ENCODE measurements at regions not wholly inside any gene's neighbourhood (a gene's known extent, or its start where the extent isn't known, plus 50 kb on each side); places are given as distances from the start of the nearest gene placed in this dataset.

DNA sequence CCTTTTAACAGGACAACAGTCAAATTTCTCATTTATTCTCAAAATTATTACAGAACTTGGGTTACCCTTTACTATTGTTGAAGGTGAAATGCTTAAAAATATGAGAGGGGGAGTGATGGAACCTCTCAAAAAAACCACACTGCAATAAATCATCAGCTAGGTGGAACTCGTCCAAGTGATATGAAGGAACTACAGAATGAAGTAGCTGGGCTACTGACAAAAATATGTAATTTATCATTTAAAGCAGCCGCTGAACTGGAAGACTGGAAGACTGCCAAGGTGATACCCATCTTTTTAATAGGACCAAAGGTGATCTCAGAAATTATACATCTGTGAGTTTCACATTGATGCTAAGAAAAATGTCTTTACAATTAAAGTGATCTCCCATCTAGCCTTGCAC is 597.7 kb upstream of the TENM3 start:
- no TSS peak for BruUV-seq (replicated peaks)

More for the DNA sequence above, 597.7 kb upstream of the TENM3 start:
- intact Hi-C loops (cut with micrococcal nuclease) = no loop called here
- Histone ChIP-seq H3K27me3 (ENCODE audit: insufficient read depth, low read length) (no peaks in the 10 kb centered on the region), H3K79me2 (ENCODE audit: insufficient read depth, low read length) (no peaks in the 10 kb centered on the region), H3K4me1 (ENCODE audit: control insufficient read depth in 1 of 2, insufficient read depth in 2 of 2, low read length in 2 of 2) (no peaks in the 10 kb centered on the region), H3K4me3 (replicated peaks in 1 of 2; ENCODE audit: low read depth in 1 of 2, low read length in 2 of 2) (no peak overlapping the region), H3K9ac (ENCODE audit: low read length) (no peak overlapping the region), H3K9me2 (ENCODE audit: insufficient read depth) (no peaks in the 10 kb centered on the region), H3K36me3 (ENCODE audit: control insufficient read depth in 1 of 2, insufficient read depth in 2 of 2, low read length in 2 of 2) (no peaks in the 10 kb centered on the region), H4K20me1 (ENCODE audit: insufficient read depth) (no peaks in the 10 kb centered on the region), H3K4me2 (ENCODE audit: low read length) (no peak overlapping the region), H3K27ac (ENCODE audit: low read depth, low read length) (no peak overlapping the region), H2AFZ (ENCODE audit: low read depth, low read length, poor library complexity, severe bottlenecking) (no peak overlapping the region), H3K9me3 (ENCODE audit: control insufficient read depth in 1 of 2, insufficient read depth in 1 of 2, low read depth in 1 of 2, low read length in 2 of 2) (no peaks in the 10 kb centered on the region)
- ATAC-seq = no peak
- CTCF ChIA-PET = no interaction called here
- no peak for DNase-seq (ENCODE audit: low read depth, low spot score)
- RAD21 ChIA-PET (ENCODE audit: low non-redundant PET in 1 of 2, low total read pairs in 2 of 2, uncharacterized antibody in 2 of 2, unreplicated experiment in 2 of 2) = no interaction called here
- TF ChIP-seq, protein P1, sequence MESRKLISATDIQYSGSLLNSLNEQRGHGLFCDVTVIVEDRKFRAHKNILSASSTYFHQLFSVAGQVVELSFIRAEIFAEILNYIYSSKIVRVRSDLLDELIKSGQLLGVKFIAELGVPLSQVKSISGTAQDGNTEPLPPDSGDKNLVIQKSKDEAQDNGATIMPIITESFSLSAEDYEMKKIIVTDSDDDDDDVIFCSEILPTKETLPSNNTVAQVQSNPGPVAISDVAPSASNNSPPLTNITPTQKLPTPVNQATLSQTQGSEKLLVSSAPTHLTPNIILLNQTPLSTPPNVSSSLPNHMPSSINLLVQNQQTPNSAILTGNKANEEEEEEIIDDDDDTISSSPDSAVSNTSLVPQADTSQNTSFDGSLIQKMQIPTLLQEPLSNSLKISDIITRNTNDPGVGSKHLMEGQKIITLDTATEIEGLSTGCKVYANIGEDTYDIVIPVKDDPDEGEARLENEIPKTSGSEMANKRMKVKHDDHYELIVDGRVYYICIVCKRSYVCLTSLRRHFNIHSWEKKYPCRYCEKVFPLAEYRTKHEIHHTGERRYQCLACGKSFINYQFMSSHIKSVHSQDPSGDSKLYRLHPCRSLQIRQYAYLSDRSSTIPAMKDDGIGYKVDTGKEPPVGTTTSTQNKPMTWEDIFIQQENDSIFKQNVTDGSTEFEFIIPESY (IDR thresholded peaks at IDR 0.05; ENCODE audit: extremely low read depth, insufficient replicate concordance, low read length) = no peak
- TF ChIP-seq FOSL1 (IDR thresholded peaks at IDR 0.05; ENCODE audit: low read depth) = no peak
- no peak for TF ChIP-seq SP1 (IDR thresholded peaks at IDR 0.05; ENCODE audit: low read depth)
- no peak for TF ChIP-seq POLR2A (IDR thresholded peaks at IDR 0.05; ENCODE audit: borderline replicate concordance, extremely low read depth, insufficient read depth, insufficient read length)
- no peak for TF ChIP-seq EZH2phosphoT487 (IDR thresholded peaks at IDR 0.05; ENCODE audit: borderline replicate concordance)
- no peak for TF ChIP-seq JUND (IDR thresholded peaks at IDR 0.05)
- TF ChIP-seq, protein P2, sequence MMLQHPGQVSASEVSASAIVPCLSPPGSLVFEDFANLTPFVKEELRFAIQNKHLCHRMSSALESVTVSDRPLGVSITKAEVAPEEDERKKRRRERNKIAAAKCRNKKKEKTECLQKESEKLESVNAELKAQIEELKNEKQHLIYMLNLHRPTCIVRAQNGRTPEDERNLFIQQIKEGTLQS (IDR thresholded peaks at IDR 0.05) = no peak
- no peak for TF ChIP-seq SRF (IDR thresholded peaks at IDR 0.05; ENCODE audit: low read depth)
- no peak for TF ChIP-seq EGR1 (IDR thresholded peaks at IDR 0.05; ENCODE audit: low read depth)
- TF ChIP-seq ZFX (IDR thresholded peaks at IDR 0.05) = no peak
- TF ChIP-seq REST (IDR thresholded peaks at IDR 0.05; ENCODE audit: low read depth) = no peak
- no peak for TF ChIP-seq RAD21 (IDR thresholded peaks at IDR 0.05; ENCODE audit: low read depth)
- POLR2A ChIA-PET = no interaction called here

Data from HCT116 (cell line).